GM10248 (cell line): ENCODE measurements at regions not wholly inside any gene's neighbourhood (a gene's known extent, or its start where the extent isn't known, plus 50 kb on each side); places are given as distances from the start of the nearest gene placed in this dataset.

Experiments used
- CTCF ChIA-PET: fragments of 300-600 bp; sonication (Branson Sonifier 250); formaldehyde crosslinking; extraction: SDS; loops from one replicate; lab custom pipeline; 2021; ENCODE audit warnings: antibody characterized with exemption; lab: Yijun Ruan, JAX
- POLR2A ChIA-PET: fragments of 350-650 bp; sonication (Branson Sonifier 250); formaldehyde crosslinking; extraction: SDS; loops from one replicate; lab custom pipeline; 2020; ENCODE audit warnings: antibody characterized with exemption; lab: Yijun Ruan, JAX
- DNase-seq: peaks from one replicate; pipeline ENCODE4 v3.0.0; 2012; ENCODE audit errors: extremely low spot score
- TF ChIP-seq, protein P1 (sequence below): IDR thresholded peaks from 2 replicates; pipeline ENCODE4 v1.5.1; 2012; ENCODE audit warnings: mild to moderate bottlenecking, low read depth; ENCODE audit errors: extremely low read depth, missing control alignments, control extremely low read depth

DNA sequence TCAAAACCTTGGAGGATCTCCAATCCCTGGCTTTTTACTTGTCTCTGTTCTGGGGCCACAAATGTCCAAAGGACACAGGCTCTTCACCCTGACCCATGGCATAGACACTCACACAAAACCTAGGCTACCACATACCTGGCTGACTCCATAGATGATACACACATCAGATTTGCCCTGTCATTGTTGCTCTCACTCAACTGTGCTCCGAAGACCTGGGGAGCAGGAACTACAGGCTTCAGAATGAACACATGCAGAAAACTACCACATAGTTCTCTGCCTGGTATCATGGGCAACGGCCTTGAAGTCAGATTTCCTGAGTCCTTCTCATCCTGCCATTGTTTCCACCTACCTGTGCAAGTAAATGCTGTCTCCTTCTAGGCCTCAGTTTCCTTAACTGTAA, 226.2 kb downstream of the KIF4B start:
- ChIA-PET CTCF (interaction anchor here (2.8 kb wide), 1 partner anchor 11 kb away, joined by 8 read pairs; no protein-coding TSS in a partner anchor), POLR2A (no interaction called here)
- DNase-seq, result no peak
- TF ChIP-seq, protein P1, sequence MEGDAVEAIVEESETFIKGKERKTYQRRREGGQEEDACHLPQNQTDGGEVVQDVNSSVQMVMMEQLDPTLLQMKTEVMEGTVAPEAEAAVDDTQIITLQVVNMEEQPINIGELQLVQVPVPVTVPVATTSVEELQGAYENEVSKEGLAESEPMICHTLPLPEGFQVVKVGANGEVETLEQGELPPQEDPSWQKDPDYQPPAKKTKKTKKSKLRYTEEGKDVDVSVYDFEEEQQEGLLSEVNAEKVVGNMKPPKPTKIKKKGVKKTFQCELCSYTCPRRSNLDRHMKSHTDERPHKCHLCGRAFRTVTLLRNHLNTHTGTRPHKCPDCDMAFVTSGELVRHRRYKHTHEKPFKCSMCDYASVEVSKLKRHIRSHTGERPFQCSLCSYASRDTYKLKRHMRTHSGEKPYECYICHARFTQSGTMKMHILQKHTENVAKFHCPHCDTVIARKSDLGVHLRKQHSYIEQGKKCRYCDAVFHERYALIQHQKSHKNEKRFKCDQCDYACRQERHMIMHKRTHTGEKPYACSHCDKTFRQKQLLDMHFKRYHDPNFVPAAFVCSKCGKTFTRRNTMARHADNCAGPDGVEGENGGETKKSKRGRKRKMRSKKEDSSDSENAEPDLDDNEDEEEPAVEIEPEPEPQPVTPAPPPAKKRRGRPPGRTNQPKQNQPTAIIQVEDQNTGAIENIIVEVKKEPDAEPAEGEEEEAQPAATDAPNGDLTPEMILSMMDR, result no peak

GRCh38 chr5:155250596-155250995, 237.0 kb downstream of the KIF4B start:
- no peak for DNase-seq
- POLR2A ChIA-PET, result no interaction called here
- TF ChIP-seq, protein P1, result no peak
- CTCF ChIA-PET, result interaction anchor here (1.7 kb wide), 1 partner anchor 10 kb away, joined by 6 read pairs; no protein-coding TSS in a partner anchor

GRCh38 chr5:155252025-155252424, 238.5 kb downstream of the KIF4B start:
- ChIA-PET CTCF (interaction anchor here (1.7 kb wide), 1 partner anchor 9 kb away, joined by 6 read pairs; no protein-coding TSS in a partner anchor), POLR2A (no interaction called here)
- TF ChIP-seq, protein P1, result no peak
- DNase-seq, result no peak

GRCh38 chr5:155252717-155253116, 239.2 kb downstream of the KIF4B start:
- TF ChIP-seq, protein P1, result no peak
- ChIA-PET POLR2A (no interaction called here), CTCF (no interaction called here)
- DNase-seq, result no peak

GRCh38 chr5:155254399-155254798, 240.8 kb downstream of the KIF4B start:
- TF ChIP-seq, protein P1, result no peak
- POLR2A ChIA-PET, result no interaction called here
- no peak for DNase-seq
- CTCF ChIA-PET, result no interaction called here

- ChIA-PET CTCF (interaction anchor here (1.1 to 1.2 kb wide), 2 partner anchors 43 to 120 kb away, joined by 3 read pairs; no protein-coding TSS in a partner anchor), POLR2A (no interaction called here)
- no peak for DNase-seq
- TF ChIP-seq, protein P1, result no peak
Observed at GRCh38 chr5:155258161-155258560, 244.6 kb downstream of the KIF4B start.
